K562 (cell line): ENCODE measurements at regions not wholly inside any gene's neighbourhood (a gene's known extent, or its start where the extent isn't known, plus 50 kb on each side); places are given as distances from the start of the nearest gene placed in this dataset.
A peak's percentile ranks its signal among the peaks of the same experiment; 100 is the strongest.

Source experiments
- ATAC-seq: fragments of 200-7000 bp; cut with Tn5 transposase; 3 replicates; pipeline ENCODE4 v1.9.1; 2020; ENCODE audit warnings: moderate library complexity
- BruUV-seq: library from RNA; stranded (reverse); fragments of 400-500 nt; replicated peaks from 2 replicates; lab custom pipeline; 2021; lab: Mats Ljungman, UMichigan
- CTCF ChIA-PET: fragments of 300-600 bp; formaldehyde crosslinking; extraction: SDS; loops from one replicate; lab custom pipeline; 2021; ENCODE audit warnings: low intra/inter-chr PET ratio; lab: Yijun Ruan, JAX
- POLR2A ChIA-PET: fragments of 300-600, 350-650 bp; sonication (Branson Sonifier 250); formaldehyde crosslinking; extraction: SDS; loops from one replicate; lab custom pipeline; 2021; ENCODE audit warnings: antibody characterized with exemption, inconsistent platforms; lab: Yijun Ruan, JAX
- DNase-seq, 4 experiments: peaks; one replicate each; pipeline versions ENCODE4 v3.0.0 to v3.0.0-alpha.2; 2011 to 2018; ENCODE audit warnings: low spot score in 3 of 4, mixed read lengths in 3 of 4; ENCODE audit errors: extremely low read depth in 1 of 4
- FAIRE-seq: peaks from 2 replicates; lab custom pipeline; 2011; peaks lifted over from hg19 to GRCh38; lab: Jason Lieb, UNC
- H2AFZ ChIP-seq: 2 replicates; pipeline ENCODE4 v1.6.0; 2011; ENCODE audit warnings: low read depth, low read length, control low read depth, inconsistent platforms
- H3K27ac ChIP-seq: fragments of 200-600 bp; 3 replicates; pipeline ENCODE4 v1.8.0; 2011; ENCODE audit warnings: low read depth, mild to moderate bottlenecking, control low read depth, inconsistent platforms, low read length, moderate library complexity, mixed read lengths; ENCODE audit errors: extremely low read depth
- H3K27me3 ChIP-seq, 2 experiments: fragments of 300-600 bp in 1 of 2; 2 replicates in 1 of 2; 3 replicates in 1 of 2; pipeline versions ENCODE4 v1.6.0 to v1.8.0; 2011; ENCODE audit warnings: inconsistent platforms in 2 of 2, low read length in 2 of 2, mild to moderate bottlenecking in 1 of 2, mixed read lengths in 1 of 2, moderate library complexity in 1 of 2; ENCODE audit not compliant: control insufficient read depth in 2 of 2, insufficient read depth in 2 of 2
- H3K36me3 ChIP-seq: fragments of 300-600 bp; 3 replicates; pipeline ENCODE4 v1.8.0; 2011; ENCODE audit warnings: mild to moderate bottlenecking, low read length, inconsistent platforms; ENCODE audit not compliant: control insufficient read depth, insufficient read depth
- H3K4me1 ChIP-seq, 2 experiments: fragments of 200-600 bp in 1 of 2; replicated peaks in 1 of 2; 2 replicates in 1 of 2; 3 replicates in 1 of 2; pipeline versions ENCODE4 v1.5.1 to v1.8.0; 2011; ENCODE audit warnings: inconsistent platforms in 2 of 2, low read length in 2 of 2, mild to moderate bottlenecking in 1 of 2, mixed read lengths in 1 of 2, moderate library complexity in 1 of 2; ENCODE audit not compliant: control insufficient read depth in 2 of 2, insufficient read depth in 2 of 2
- H3K4me2 ChIP-seq: 2 replicates; pipeline ENCODE4 v1.6.1; 2011; ENCODE audit warnings: low read length, control low read depth, inconsistent platforms, mixed read lengths; ENCODE audit not compliant: insufficient read depth
- H3K4me3 ChIP-seq: fragments of 200-600 bp; sonication (generic), shearing (Covaris generic); 2 replicates; pipeline ENCODE4 v1.5.1; 2016; ENCODE audit warnings: control low read depth, inconsistent platforms
- H3K79me2 ChIP-seq: fragments of 200-600 bp; 3 replicates; pipeline ENCODE4 v1.8.0; 2011; ENCODE audit warnings: low read length, inconsistent platforms; ENCODE audit not compliant: control insufficient read depth, insufficient read depth
- H3K9ac ChIP-seq, 2 experiments: 2 replicates each; pipeline versions ENCODE4 v1.6.0 to v1.6.1; 2011; ENCODE audit warnings: low read depth in 2 of 2, low read length in 2 of 2, control low read depth in 1 of 2, inconsistent platforms in 1 of 2, mild to moderate bottlenecking in 1 of 2, mixed read lengths in 1 of 2; ENCODE audit not compliant: insufficient read depth in 1 of 2
- H3K9me1 ChIP-seq: one replicate; pipeline ENCODE4 v1.6.0; 2011; ENCODE audit warnings: inconsistent platforms, mild to moderate bottlenecking, low read length, moderate library complexity; ENCODE audit not compliant: control insufficient read depth, insufficient read depth
- H3K9me3 ChIP-seq: replicated peaks from 2 replicates; pipeline ENCODE4 v1.5.1; 2011; ENCODE audit warnings: low read depth, low read length, inconsistent platforms; ENCODE audit not compliant: control insufficient read depth, insufficient read depth
- H4K20me1 ChIP-seq: replicated peaks from 2 replicates; pipeline ENCODE4 v1.6.1; 2011; ENCODE audit warnings: low read length, inconsistent platforms, mixed read lengths; ENCODE audit not compliant: control insufficient read depth, insufficient read depth
- E2F6 ChIP-seq, 2 experiments: IDR thresholded peaks; 2 replicates each; pipeline ENCODE4 v1.6.1; 2011; ENCODE audit warnings: borderline replicate concordance in 1 of 2, control low read depth in 1 of 2, low read depth in 1 of 2, low read length in 1 of 2, mild to moderate bottlenecking in 1 of 2, mixed read lengths in 1 of 2, moderate library complexity in 1 of 2; ENCODE audit not compliant: insufficient read depth in 1 of 2, insufficient read length in 1 of 2, poor library complexity in 1 of 2, severe bottlenecking in 1 of 2; ENCODE audit errors: extremely low read depth in 1 of 2
- NONO ChIP-seq, 2 experiments: fragments of 200-400 bp in 1 of 2; fragments of 450-650 bp in 1 of 2; formaldehyde crosslinking in 1 of 2; IDR thresholded peaks; 2 replicates each; pipeline ENCODE4 v1.6.1; 2017; ENCODE audit warnings: low read depth in 2 of 2, mild to moderate bottlenecking in 2 of 2, moderate library complexity in 2 of 2, low read length in 1 of 2
- SLC30A9 ChIP-seq: fragments of 250-450 bp; sonication (Bioruptor Pico); IDR thresholded peaks from 2 replicates; pipeline ENCODE4 v1.8.0; 2022; ENCODE audit warnings: mild to moderate bottlenecking, moderate library complexity
- ZNF316 ChIP-seq: fragments of 450-650 bp; IDR thresholded peaks from 2 replicates; pipeline ENCODE4 v1.6.1; 2016
- ZNF584 ChIP-seq: fragments of 200-800 bp; sonication (Bioruptor generic); IDR thresholded peaks from 2 replicates; pipeline ENCODE4 v1.6.1; 2016; ENCODE audit warnings: low read depth, mild to moderate bottlenecking, missing genetic modification characterization, missing compliant biosample characterization
- WGBS: fragments of 100-300 bp; shearing (Covaris generic); methylation state at CpG from one replicate; pipeline ENCODE4 v1.1.6; 2016; ENCODE audit warnings: low coverage, mixed read lengths; ENCODE audit not compliant: insufficient coverage; ENCODE audit errors: missing lambda C conversion rate; 5-methylcytosine and 5-hydroxymethylcytosine counted together
- in situ Hi-C: fragments of 300-500 bp; cut with MboI; formaldehyde crosslinking; loops from 4 replicates; pipeline ENCODE4 v1.15.0; 2018; ENCODE audit warnings: inconsistent platforms, mixed read lengths
- intact Hi-C: fragments of 100-400 bp; cut with micrococcal nuclease; formaldehyde crosslinking; loops from 2 replicates; pipeline ENCODE4 v1.14.2; 2022

GRCh38 chr12:104835317-104835716 is 122.8 kb downstream of the SLC41A2 start:
- in situ Hi-C loops = no loop called here
- BruUV-seq = no TSS peak
- TF ChIP-seq SLC30A9 = no peak
- peak; percentile 55 for TF ChIP-seq ZNF316
- H3K4me2 ChIP-seq = no peak overlapping the region
- ChIA-PET CTCF (no interaction called here), POLR2A (interaction anchor here (0.9 kb wide), 1 partner anchor 10 kb away, joined by 3 read pairs; no protein-coding TSS in a partner anchor)
- H3K9me1 ChIP-seq = no peaks in the 10 kb centered on the region
- no peak overlapping the region for H2AFZ ChIP-seq
- FAIRE-seq = no peak
- H3K27ac ChIP-seq = no peak overlapping the region
- DNase-seq = no peak
- no peaks in the 10 kb centered on the region for H3K9me3 ChIP-seq
- H3K4me1 ChIP-seq = no peaks in the 10 kb centered on the region
- H3K9ac ChIP-seq = no peak overlapping the region
- H4K20me1 ChIP-seq = no peaks in the 10 kb centered on the region
- 0% methylated on average over 2 of the region's 2 CpGs for WGBS
- ATAC-seq = no peak
- peaks cover 2 to 4% of the 10 kb centered on the region in 2 experiments; a peak in 2 of 5 replicates for H3K27me3 ChIP-seq
- no peaks in the 10 kb centered on the region for H3K79me2 ChIP-seq
- H3K4me3 ChIP-seq = no peak overlapping the region
- no peaks in the 10 kb centered on the region for H3K36me3 ChIP-seq
- intact Hi-C loops = no loop called here

- POLR2A ChIA-PET = interaction anchor here (0.9 kb wide), 2 partner anchors 11 to 16 kb away, joined by 3 read pairs; no protein-coding TSS in a partner anchor
- ATAC-seq (no peak), DNase-seq (no peak), FAIRE-seq (no peak)
- Histone ChIP-seq H3K79me2 (no peaks in the 10 kb centered on the region), H3K9ac (no peak overlapping the region), H3K4me3 (no peak overlapping the region), H3K27ac (no peak overlapping the region), H3K36me3 (no peaks in the 10 kb centered on the region), H3K9me1 (no peaks in the 10 kb centered on the region), H4K20me1 (no peaks in the 10 kb centered on the region), H3K9me3 (no peaks in the 10 kb centered on the region), H2AFZ (no peak overlapping the region), H3K27me3 (peaks cover 2 to 3% of the 10 kb centered on the region in 2 experiments; a peak in 2 of 5 replicates), H3K4me2 (no peak overlapping the region), H3K4me1 (no peaks in the 10 kb centered on the region)
- in situ Hi-C loops (no loop called here), intact Hi-C loops (no loop called here)
- CTCF ChIA-PET = no interaction called here
- TF ChIP-seq ZNF584 (CRISPR knock-in tag) = no peak
- TF ChIP-seq NONO (IDR thresholded peaks at IDR 0.05; ENCODE audit: low read depth in 2 of 2, low read length in 1 of 2) = no peak
- no peak for TF ChIP-seq E2F6 (IDR thresholded peaks at IDR 0.05; ENCODE audit: borderline replicate concordance in 1 of 2, extremely low read depth in 1 of 2, insufficient read depth in 1 of 2, insufficient read length in 1 of 2, low read depth in 1 of 2, low read length in 1 of 2, poor library complexity in 1 of 2, severe bottlenecking in 1 of 2)
- no TSS peak for BruUV-seq
Measured at GRCh38 chr12:104834607-104835006, 123.5 kb downstream of the SLC41A2 start.
